HCT116 (cell line): ENCODE measurements at regions not wholly inside any gene's neighbourhood (a gene's known extent, or its start where the extent isn't known, plus 50 kb on each side); places are given as distances from the start of the nearest gene placed in this dataset.

ENCODE experiments used
- ATAC-seq: fragments of 200-7000 bp; cut with Tn5 transposase; 2 replicates; pipeline ENCODE4 v1.9.1; 2020; ENCODE audit warnings: mild to moderate bottlenecking, moderate library complexity
- BruUV-seq: library from RNA; stranded (reverse); fragments of 400-500 nt; replicated peaks from 2 replicates; lab custom pipeline; 2021; lab: Mats Ljungman, UMichigan
- CTCF ChIA-PET: fragments of 300-600 bp; sonication (Branson Sonifier 250); formaldehyde crosslinking; loops from one replicate; lab custom pipeline; 2021; ENCODE audit warnings: antibody characterized with exemption; lab: Charles Lee
- POLR2A ChIA-PET: fragments of 300-600, 350-600 bp; sonication (Branson Sonifier 250); formaldehyde crosslinking; loops from one replicate; lab custom pipeline; 2021; ENCODE audit warnings: antibody characterized with exemption; lab: Charles Lee
- RAD21 ChIA-PET, 2 experiments: fragments of 300-600 bp; sonication (Branson Sonifier 250); formaldehyde crosslinking; loops; one replicate each; lab custom pipeline; 2023; ENCODE audit warnings: low total read pairs in 2 of 2; ENCODE audit not compliant: uncharacterized antibody in 2 of 2, unreplicated experiment in 2 of 2, low non-redundant PET in 1 of 2; lab: Charles Lee
- DNase-seq: peaks from one replicate; pipeline ENCODE4 v3.0.0-alpha.2; 2010; ENCODE audit warnings: low read depth, low spot score
- H2AFZ ChIP-seq: fragments of 200-600 bp; shearing (Covaris generic), sonication (generic); 2 replicates; pipeline ENCODE4 v1.6.1; 2017; ENCODE audit warnings: low read depth, mixed run types, mixed read lengths, antibody characterized with exemption, low read length; ENCODE audit not compliant: poor library complexity, severe bottlenecking
- H3K27ac ChIP-seq: 2 replicates; pipeline ENCODE4 v1.5.1; 2012; ENCODE audit warnings: low read depth, low read length
- H3K27me3 ChIP-seq: fragments of 200-600 bp; sonication (generic); 2 replicates; pipeline ENCODE4 v1.6.1; 2016; ENCODE audit warnings: mixed run types, low read length, mixed read lengths; ENCODE audit not compliant: insufficient read depth
- H3K36me3 ChIP-seq, 2 experiments: fragments of 200-500 bp in 1 of 2; fragments of 200-600 bp in 1 of 2; sonication (Bioruptor generic) in 1 of 2; sonication (generic) in 1 of 2; 2 replicates each; pipeline versions ENCODE4 v1.5.1 to v1.6.1; 2014 to 2016; ENCODE audit warnings: low read length in 2 of 2, inconsistent platforms in 1 of 2, mixed read lengths in 1 of 2, mixed run types in 1 of 2; ENCODE audit not compliant: insufficient read depth in 2 of 2, control insufficient read depth in 1 of 2
- H3K4me1 ChIP-seq, 2 experiments: fragments of 200-600 bp in 1 of 2; sonication (generic) in 1 of 2; 2 replicates each; pipeline versions ENCODE4 v1.5.1 to v1.6.1; 2012 to 2017; ENCODE audit warnings: low read length in 2 of 2, inconsistent platforms in 1 of 2, mild to moderate bottlenecking in 1 of 2, mixed read lengths in 1 of 2, mixed run types in 1 of 2, moderate library complexity in 1 of 2; ENCODE audit not compliant: insufficient read depth in 2 of 2, control insufficient read depth in 1 of 2
- H3K4me2 ChIP-seq: fragments of 200-600 bp; sonication (generic); 2 replicates; pipeline ENCODE4 v1.6.1; 2017; ENCODE audit warnings: mixed run types, low read length, mixed read lengths
- H3K4me3 ChIP-seq, 2 experiments: fragments of 200-600 bp in 1 of 2; sonication (generic) in 1 of 2; replicated peaks in 1 of 2; 2 replicates each; pipeline ENCODE4 v1.5.1; 2011 to 2016; ENCODE audit warnings: low read length in 2 of 2, control low read depth in 1 of 2, low read depth in 1 of 2, mild to moderate bottlenecking in 1 of 2, mixed read lengths in 1 of 2, mixed run types in 1 of 2
- H3K79me2 ChIP-seq: fragments of 200-600 bp; sonication (generic); 2 replicates; pipeline ENCODE4 v1.6.1; 2017; ENCODE audit warnings: mild to moderate bottlenecking, mixed run types, low read length, moderate library complexity, mixed read lengths; ENCODE audit not compliant: insufficient read depth
- H3K9ac ChIP-seq: fragments of 200-600 bp; sonication (generic); 2 replicates; pipeline ENCODE4 v1.6.1; 2016; ENCODE audit warnings: low read length, mixed read lengths
- H3K9me2 ChIP-seq: fragments of 200-600 bp; sonication (generic), shearing (Covaris generic); 2 replicates; pipeline ENCODE4 v1.6.1; 2017; ENCODE audit warnings: mixed run types, mild to moderate bottlenecking, moderate library complexity; ENCODE audit not compliant: insufficient read depth
- H3K9me3 ChIP-seq, 2 experiments: fragments of 200-500 bp in 1 of 2; fragments of 200-600 bp in 1 of 2; sonication (Bioruptor generic) in 1 of 2; sonication (generic) in 1 of 2; 2 replicates each; pipeline ENCODE4 v1.6.1; 2014 to 2017; ENCODE audit warnings: low read length in 2 of 2, mixed read lengths in 2 of 2, inconsistent platforms in 1 of 2, low read depth in 1 of 2, mild to moderate bottlenecking in 1 of 2, mixed run types in 1 of 2, moderate library complexity in 1 of 2; ENCODE audit not compliant: control insufficient read depth in 1 of 2, insufficient read depth in 1 of 2
- H4K20me1 ChIP-seq: fragments of 200-600 bp; sonication (generic), shearing (Covaris generic); 2 replicates; pipeline ENCODE4 v1.6.1; 2017; ENCODE audit warnings: mixed run types, mild to moderate bottlenecking, moderate library complexity; ENCODE audit not compliant: insufficient read depth
- CBX3 ChIP-seq: IDR thresholded peaks from 2 replicates; pipeline ENCODE4 v1.6.1; 2012; ENCODE audit warnings: low read depth
- CEBPB ChIP-seq: IDR thresholded peaks from 2 replicates; pipeline ENCODE4 v1.6.1; 2012; ENCODE audit warnings: low read depth
- CTCF ChIP-seq, 3 experiments: fragments of 200-600 bp in 1 of 3; sonication (generic) in 1 of 3; IDR thresholded peaks in 2 of 3; conservative IDR thresholded peaks in 1 of 3; 2 replicates each; pipeline ENCODE4 v1.5.1; 2012 to 2017; ENCODE audit warnings: low read depth in 2 of 3, low read length in 2 of 3, antibody characterized with exemption in 1 of 3, borderline replicate concordance in 1 of 3, control low read depth in 1 of 3, mild to moderate bottlenecking in 1 of 3, mixed read lengths in 1 of 3, mixed run types in 1 of 3, moderate library complexity in 1 of 3; ENCODE audit not compliant: insufficient read depth in 1 of 3
- EGR1 ChIP-seq: IDR thresholded peaks from 2 replicates; pipeline ENCODE4 v1.6.1; 2012; ENCODE audit warnings: low read depth
- ELF1 ChIP-seq: IDR thresholded peaks from 2 replicates; pipeline ENCODE4 v1.6.1; 2012; ENCODE audit warnings: low read depth, borderline replicate concordance
- EZH2 ChIP-seq: fragments of 200-600 bp; sonication (generic); IDR thresholded peaks from 2 replicates; pipeline ENCODE4 v1.6.1; 2017; ENCODE audit warnings: antibody characterized with exemption, mixed run types
- EZH2phosphoT487 ChIP-seq: fragments of 200-600 bp; IDR thresholded peaks from 2 replicates; pipeline ENCODE4 v1.6.1; 2018; ENCODE audit warnings: antibody characterized with exemption, borderline replicate concordance
- JUND ChIP-seq: IDR thresholded peaks from 2 replicates; pipeline ENCODE4 v1.6.1; 2012
- POLR2A ChIP-seq: IDR thresholded peaks from 2 replicates; pipeline ENCODE4 v1.7.0; 2011; ENCODE audit warnings: borderline replicate concordance; ENCODE audit not compliant: insufficient read depth, insufficient read length; ENCODE audit errors: extremely low read depth
- POLR2AphosphoS5 ChIP-seq: IDR thresholded peaks from 2 replicates; pipeline ENCODE4 v1.6.1; 2011; ENCODE audit warnings: mild to moderate bottlenecking, low read depth, low read length, moderate library complexity
- RAD21 ChIP-seq: IDR thresholded peaks from 2 replicates; pipeline ENCODE4 v1.6.1; 2012; ENCODE audit warnings: low read depth, mild to moderate bottlenecking
- REST ChIP-seq: IDR thresholded peaks from 2 replicates; pipeline ENCODE4 v1.6.1; 2012; ENCODE audit warnings: low read depth
- SIN3A ChIP-seq: IDR thresholded peaks from 2 replicates; pipeline ENCODE4 v1.6.1; 2012; ENCODE audit warnings: low read depth
- SRF ChIP-seq: IDR thresholded peaks from 2 replicates; pipeline ENCODE4 v1.6.1; 2012; ENCODE audit warnings: low read depth
- TCF7L2 ChIP-seq: IDR thresholded peaks from 2 replicates; pipeline ENCODE4 v1.7.0; 2011; ENCODE audit warnings: borderline replicate concordance, inconsistent platforms; ENCODE audit not compliant: insufficient read depth, insufficient read length; ENCODE audit errors: extremely low read depth
- intact Hi-C: fragments of 100-400 bp; cut with micrococcal nuclease; formaldehyde crosslinking; loops from 2 replicates; pipeline ENCODE4 v1.10.0; 2022
- TF ChIP-seq, protein P1 (sequence below): IDR thresholded peaks from 2 replicates; pipeline ENCODE4 v1.6.1; 2012
- TF ChIP-seq, protein P2 (sequence below): IDR thresholded peaks from 2 replicates; pipeline ENCODE4 v1.6.1; 2011; ENCODE audit warnings: mild to moderate bottlenecking, low read length, moderate library complexity; ENCODE audit not compliant: insufficient replicate concordance; ENCODE audit errors: extremely low read depth

GRCh38 chr4:164304861-164305260 lies 449.1 kb upstream of the SMIM31 start (continued):
- no peak for TF ChIP-seq RAD21

DNA sequence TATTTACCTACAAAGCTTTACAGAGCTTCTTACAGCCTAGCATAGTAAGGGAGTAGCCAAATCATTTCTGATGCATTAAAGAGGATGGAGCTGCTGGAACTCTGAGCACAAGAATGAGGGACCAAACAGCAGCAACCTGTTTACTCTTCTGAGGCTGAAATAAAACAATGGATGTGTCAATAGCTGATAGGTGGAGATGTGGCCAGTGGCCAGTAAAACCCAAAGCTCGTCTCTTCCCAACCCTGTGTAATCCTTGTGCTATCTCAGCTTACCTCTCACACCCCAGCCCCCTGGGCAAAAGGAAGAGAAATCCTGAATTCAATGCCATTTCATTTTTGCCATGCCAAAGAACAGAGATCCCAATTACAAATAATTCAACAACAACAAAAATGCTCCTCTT lies 446.7 kb upstream of the SMIM31 start:
- no peaks in the 10 kb centered on the region for H4K20me1 ChIP-seq
- H3K9ac ChIP-seq: no peak overlapping the region
- intact Hi-C loops: no loop called here
- ChIA-PET RAD21 (no interaction called here), CTCF (no interaction called here), POLR2A (no interaction called here)
- H3K79me2 ChIP-seq: no peaks in the 10 kb centered on the region
- H3K9me2 ChIP-seq: no peaks in the 10 kb centered on the region
- no peak overlapping the region for H3K27ac ChIP-seq
- peaks cover 0 to 3% of the 10 kb centered on the region in 2 experiments; a peak in 1 of 4 replicates for H3K4me1 ChIP-seq
- H3K4me3 ChIP-seq: no peak overlapping the region
- H3K9me3 ChIP-seq: no peaks in the 10 kb centered on the region
- no peak for DNase-seq
- no peak for ATAC-seq
- H3K36me3 ChIP-seq: no peaks in the 10 kb centered on the region
- TF ChIP-seq, protein P1, sequence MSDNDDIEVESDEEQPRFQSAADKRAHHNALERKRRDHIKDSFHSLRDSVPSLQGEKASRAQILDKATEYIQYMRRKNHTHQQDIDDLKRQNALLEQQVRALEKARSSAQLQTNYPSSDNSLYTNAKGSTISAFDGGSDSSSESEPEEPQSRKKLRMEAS: no peak
- TF ChIP-seq POLR2A (no peak), CTCF (IDR thresholded peaks at IDR 0.05 in 2 of 3, conservative IDR thresholded peaks at IDR 0.05 in 1 of 3; ENCODE audit: borderline replicate concordance in 1 of 3, insufficient read depth in 1 of 3, low read depth in 2 of 3, low read length in 2 of 3) (no peak), EGR1 (no peak), SIN3A (no peak), SRF (no peak), REST (no peak), POLR2AphosphoS5 (no peak), EZH2 (no peak), EZH2phosphoT487 (no peak), JUND (no peak), CBX3 (no peak), TCF7L2 (no peak), CEBPB (no peak), RAD21 (no peak), ELF1 (no peak)
- TF ChIP-seq, protein P2, sequence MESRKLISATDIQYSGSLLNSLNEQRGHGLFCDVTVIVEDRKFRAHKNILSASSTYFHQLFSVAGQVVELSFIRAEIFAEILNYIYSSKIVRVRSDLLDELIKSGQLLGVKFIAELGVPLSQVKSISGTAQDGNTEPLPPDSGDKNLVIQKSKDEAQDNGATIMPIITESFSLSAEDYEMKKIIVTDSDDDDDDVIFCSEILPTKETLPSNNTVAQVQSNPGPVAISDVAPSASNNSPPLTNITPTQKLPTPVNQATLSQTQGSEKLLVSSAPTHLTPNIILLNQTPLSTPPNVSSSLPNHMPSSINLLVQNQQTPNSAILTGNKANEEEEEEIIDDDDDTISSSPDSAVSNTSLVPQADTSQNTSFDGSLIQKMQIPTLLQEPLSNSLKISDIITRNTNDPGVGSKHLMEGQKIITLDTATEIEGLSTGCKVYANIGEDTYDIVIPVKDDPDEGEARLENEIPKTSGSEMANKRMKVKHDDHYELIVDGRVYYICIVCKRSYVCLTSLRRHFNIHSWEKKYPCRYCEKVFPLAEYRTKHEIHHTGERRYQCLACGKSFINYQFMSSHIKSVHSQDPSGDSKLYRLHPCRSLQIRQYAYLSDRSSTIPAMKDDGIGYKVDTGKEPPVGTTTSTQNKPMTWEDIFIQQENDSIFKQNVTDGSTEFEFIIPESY: no peak
- no peak overlapping the region for H2AFZ ChIP-seq
- BruUV-seq: no TSS peak
- no peaks in the 10 kb centered on the region for H3K27me3 ChIP-seq
- H3K4me2 ChIP-seq: no peak overlapping the region
